ENCODE measurements at regions not wholly inside any gene's neighbourhood (a gene's known extent, or its start where the extent isn't known, plus 50 kb on each side); places are given as distances from the start of the nearest gene placed in this dataset.

DNA sequence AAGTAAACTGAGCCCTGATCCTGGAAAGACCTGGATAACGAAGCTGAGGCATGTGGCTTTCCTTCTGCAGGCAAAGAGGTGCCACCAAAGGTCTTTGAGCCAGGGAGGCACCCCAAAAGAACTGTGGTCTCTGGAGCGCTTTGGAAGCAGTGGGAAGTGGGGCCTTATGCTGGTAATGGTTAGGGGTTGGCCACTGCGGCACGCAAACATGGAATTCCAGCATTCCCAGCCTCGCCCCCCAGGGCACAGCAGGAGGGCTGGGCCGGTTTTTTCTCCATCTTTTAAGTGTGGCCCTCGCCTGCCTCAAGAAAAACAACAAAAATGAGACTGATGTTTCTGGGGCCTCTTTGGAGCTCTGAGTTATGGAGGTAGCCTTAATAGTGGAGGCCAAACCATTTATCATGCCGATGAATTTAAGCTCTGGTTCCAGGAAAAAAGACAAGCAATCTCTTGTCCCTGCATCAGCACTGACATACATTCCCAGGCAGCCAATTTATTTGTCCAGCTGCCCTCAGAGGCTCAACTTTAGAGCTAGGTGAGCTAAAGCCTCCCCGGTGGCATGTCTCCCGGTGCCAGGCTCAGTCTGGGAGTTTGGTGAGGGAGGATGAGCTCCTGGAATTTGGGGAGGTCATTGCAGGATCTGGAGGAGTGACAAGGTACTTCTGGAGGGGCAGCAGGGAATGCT is 109.0 kb downstream of the TLE3 start:
- TF ChIP-seq, protein P1, sequence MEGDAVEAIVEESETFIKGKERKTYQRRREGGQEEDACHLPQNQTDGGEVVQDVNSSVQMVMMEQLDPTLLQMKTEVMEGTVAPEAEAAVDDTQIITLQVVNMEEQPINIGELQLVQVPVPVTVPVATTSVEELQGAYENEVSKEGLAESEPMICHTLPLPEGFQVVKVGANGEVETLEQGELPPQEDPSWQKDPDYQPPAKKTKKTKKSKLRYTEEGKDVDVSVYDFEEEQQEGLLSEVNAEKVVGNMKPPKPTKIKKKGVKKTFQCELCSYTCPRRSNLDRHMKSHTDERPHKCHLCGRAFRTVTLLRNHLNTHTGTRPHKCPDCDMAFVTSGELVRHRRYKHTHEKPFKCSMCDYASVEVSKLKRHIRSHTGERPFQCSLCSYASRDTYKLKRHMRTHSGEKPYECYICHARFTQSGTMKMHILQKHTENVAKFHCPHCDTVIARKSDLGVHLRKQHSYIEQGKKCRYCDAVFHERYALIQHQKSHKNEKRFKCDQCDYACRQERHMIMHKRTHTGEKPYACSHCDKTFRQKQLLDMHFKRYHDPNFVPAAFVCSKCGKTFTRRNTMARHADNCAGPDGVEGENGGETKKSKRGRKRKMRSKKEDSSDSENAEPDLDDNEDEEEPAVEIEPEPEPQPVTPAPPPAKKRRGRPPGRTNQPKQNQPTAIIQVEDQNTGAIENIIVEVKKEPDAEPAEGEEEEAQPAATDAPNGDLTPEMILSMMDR (IDR thresholded peaks at IDR 0.05) = no peak
- TF ChIP-seq HMGXB4 (CRISPR knock-in tag; IDR thresholded peaks at IDR 0.05) (no peak), SMAD3 (CRISPR knock-in tag; IDR thresholded peaks at IDR 0.05; ENCODE audit: borderline replicate concordance) (no peak), ZNF317 (CRISPR knock-in tag; IDR thresholded peaks at IDR 0.05; ENCODE audit: borderline replicate concordance, low read depth) (no peak), ATF1 (CRISPR knock-in tag; IDR thresholded peaks at IDR 0.05) (no peak), CREB1 (CRISPR knock-in tag; IDR thresholded peaks at IDR 0.05) (no peak), ETV6 (CRISPR knock-in tag; IDR thresholded peaks at IDR 0.05) (no peak), NFYB (CRISPR knock-in tag; conservative IDR thresholded peaks at IDR 0.05; ENCODE audit: low read depth) (no peak)
- TF ChIP-seq, protein P2, sequence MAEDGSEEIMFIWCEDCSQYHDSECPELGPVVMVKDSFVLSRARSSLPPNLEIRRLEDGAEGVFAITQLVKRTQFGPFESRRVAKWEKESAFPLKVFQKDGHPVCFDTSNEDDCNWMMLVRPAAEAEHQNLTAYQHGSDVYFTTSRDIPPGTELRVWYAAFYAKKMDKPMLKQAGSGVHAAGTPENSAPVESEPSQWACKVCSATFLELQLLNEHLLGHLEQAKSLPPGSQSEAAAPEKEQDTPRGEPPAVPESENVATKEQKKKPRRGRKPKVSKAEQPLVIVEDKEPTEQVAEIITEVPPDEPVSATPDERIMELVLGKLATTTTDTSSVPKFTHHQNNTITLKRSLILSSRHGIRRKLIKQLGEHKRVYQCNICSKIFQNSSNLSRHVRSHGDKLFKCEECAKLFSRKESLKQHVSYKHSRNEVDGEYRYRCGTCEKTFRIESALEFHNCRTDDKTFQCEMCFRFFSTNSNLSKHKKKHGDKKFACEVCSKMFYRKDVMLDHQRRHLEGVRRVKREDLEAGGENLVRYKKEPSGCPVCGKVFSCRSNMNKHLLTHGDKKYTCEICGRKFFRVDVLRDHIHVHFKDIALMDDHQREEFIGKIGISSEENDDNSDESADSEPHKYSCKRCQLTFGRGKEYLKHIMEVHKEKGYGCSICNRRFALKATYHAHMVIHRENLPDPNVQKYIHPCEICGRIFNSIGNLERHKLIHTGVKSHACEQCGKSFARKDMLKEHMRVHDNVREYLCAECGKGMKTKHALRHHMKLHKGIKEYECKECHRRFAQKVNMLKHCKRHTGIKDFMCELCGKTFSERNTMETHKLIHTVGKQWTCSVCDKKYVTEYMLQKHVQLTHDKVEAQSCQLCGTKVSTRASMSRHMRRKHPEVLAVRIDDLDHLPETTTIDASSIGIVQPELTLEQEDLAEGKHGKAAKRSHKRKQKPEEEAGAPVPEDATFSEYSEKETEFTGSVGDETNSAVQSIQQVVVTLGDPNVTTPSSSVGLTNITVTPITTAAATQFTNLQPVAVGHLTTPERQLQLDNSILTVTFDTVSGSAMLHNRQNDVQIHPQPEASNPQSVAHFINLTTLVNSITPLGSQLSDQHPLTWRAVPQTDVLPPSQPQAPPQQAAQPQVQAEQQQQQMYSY (CRISPR knock-in tag; IDR thresholded peaks at IDR 0.05) = no peak
- TF ChIP-seq, protein P3, sequence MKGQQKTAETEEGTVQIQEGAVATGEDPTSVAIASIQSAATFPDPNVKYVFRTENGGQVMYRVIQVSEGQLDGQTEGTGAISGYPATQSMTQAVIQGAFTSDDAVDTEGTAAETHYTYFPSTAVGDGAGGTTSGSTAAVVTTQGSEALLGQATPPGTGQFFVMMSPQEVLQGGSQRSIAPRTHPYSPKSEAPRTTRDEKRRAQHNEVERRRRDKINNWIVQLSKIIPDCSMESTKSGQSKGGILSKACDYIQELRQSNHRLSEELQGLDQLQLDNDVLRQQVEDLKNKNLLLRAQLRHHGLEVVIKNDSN (CRISPR knock-in tag; IDR thresholded peaks at IDR 0.05) = no peak

Measured in WTC11 (cell line).